ENCODE measurements at regions not wholly inside any gene's neighbourhood (a gene's known extent, or its start where the extent isn't known, plus 50 kb on each side); places are given as distances from the start of the nearest gene placed in this dataset.
"Not testable (repeated sequence)": the region's sequence is repeated elsewhere in the genome, so short reads cannot be mapped to it uniquely, and the experiment has no call there.

DNA sequence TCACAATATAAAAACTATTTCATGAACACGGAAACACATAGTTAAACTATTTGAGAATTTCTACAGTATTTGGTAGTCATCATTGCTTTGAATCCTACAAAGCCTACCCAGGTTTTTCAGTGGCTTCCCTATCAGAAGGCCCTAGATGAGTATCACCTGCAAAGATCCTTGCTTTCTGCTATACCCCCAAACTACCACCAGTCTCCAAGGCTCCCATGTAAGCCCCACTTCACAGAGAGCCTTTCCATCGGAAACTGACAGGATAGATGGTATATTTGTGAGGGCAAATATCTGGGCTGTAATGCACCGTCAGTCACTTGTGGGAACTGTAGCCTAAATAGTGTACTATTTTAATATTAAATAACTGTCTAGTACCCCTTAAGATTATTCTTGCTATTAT, 674.3 kb downstream of the BRINP3 start:
- Histone ChIP-seq H3K27me3 (ENCODE audit: control insufficient read depth, insufficient read depth, low read length) (no peaks in the 10 kb centered on the region), H3K4me3 (ENCODE audit: low read length) (no peak overlapping the region), H3K27ac (ENCODE audit: low read depth, low read length) (no peak overlapping the region)

DNA sequence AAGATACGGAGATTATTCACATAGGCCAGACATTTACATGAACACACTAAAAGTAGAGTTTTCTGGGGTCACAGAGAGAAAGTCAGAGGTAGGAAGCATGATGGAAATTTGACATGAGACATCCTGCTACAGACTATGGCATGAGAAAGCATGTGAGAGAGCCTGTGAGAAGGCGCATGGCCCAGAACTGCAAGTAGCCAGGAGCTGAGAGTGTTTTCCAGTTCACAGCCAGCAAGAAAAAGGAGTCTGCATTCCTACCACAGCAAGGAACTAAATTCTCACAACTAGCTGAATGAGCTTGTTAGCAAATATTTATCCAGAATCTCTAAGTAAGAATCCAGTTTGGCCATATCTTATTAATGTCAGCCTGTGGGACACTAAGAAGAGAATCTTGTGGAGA, 673.3 kb downstream of the BRINP3 start:
- H3K4me1 ChIP-seq (ENCODE audit: control insufficient read depth, insufficient read depth, low read length): no peaks in the 10 kb centered on the region
- H3K27ac ChIP-seq (ENCODE audit: low read depth, low read length): no peak overlapping the region
- no peaks in the 10 kb centered on the region for H3K27me3 ChIP-seq (ENCODE audit: control insufficient read depth, insufficient read depth, low read length)
- H3K36me3 ChIP-seq (ENCODE audit: control insufficient read depth, insufficient read depth, low read length): no peaks in the 10 kb centered on the region
- H3K9ac ChIP-seq (ENCODE audit: low read length): no peak overlapping the region
- H3K4me3 ChIP-seq (ENCODE audit: low read length): no peak overlapping the region

More for the DNA sequence above, 674.3 kb downstream of the BRINP3 start:
- no peaks in the 10 kb centered on the region for H3K36me3 ChIP-seq (ENCODE audit: control insufficient read depth, insufficient read depth, low read length)
- H3K4me1 ChIP-seq (ENCODE audit: control insufficient read depth, insufficient read depth, low read length): no peaks in the 10 kb centered on the region
- no peak overlapping the region for H3K9ac ChIP-seq (ENCODE audit: low read length)

DNA sequence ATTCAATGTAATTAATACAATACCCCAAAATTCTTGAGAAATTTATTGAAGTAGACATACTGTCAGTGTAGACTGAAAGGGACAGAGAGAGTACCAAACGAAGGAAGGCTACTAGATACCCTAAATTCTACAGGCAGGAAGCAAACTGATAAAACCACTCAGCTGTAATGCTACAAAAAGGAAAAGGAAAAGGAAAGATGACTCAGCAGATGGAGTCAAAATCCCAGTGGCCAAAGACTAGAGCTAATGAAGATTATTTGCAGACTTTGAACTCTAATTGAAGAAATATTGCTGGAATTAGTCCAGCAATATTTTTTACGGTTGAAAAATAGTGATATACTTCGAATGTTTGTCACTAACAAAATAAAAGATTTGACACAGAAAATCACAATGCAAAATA, 671.9 kb downstream of the BRINP3 start:
- Histone ChIP-seq H3K4me1 (ENCODE audit: control insufficient read depth, insufficient read depth, low read length) (no peaks in the 10 kb centered on the region), H3K36me3 (ENCODE audit: control insufficient read depth, insufficient read depth, low read length) (no peaks in the 10 kb centered on the region)

DNA sequence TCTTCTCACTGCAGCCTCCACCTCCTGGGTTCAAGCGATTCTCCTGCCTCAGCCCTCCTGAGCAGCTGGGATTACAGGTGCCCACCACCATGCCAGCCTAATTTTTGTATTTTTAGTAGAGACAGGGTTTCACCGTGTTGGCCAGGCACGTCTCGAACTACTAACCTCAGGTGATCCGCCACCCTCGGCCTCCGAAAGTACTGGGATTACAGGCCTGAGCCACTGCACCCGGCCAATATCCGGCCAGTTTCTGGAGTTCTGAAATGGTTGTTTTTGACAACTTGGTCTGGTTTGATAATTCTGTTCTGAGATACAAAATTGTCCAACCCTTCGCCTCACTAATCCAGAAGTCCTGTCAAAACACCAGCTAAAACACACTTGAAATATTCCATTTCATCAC, 667.0 kb downstream of the BRINP3 start:
- not testable (repeated sequence) for H3K9ac ChIP-seq (ENCODE audit: low read length); H3K4me1 ChIP-seq (ENCODE audit: control insufficient read depth, insufficient read depth, low read length); H3K36me3 ChIP-seq (ENCODE audit: control insufficient read depth, insufficient read depth, low read length); H3K4me3 ChIP-seq (ENCODE audit: low read length); H3K27ac ChIP-seq (ENCODE audit: low read depth, low read length); H3K27me3 ChIP-seq (ENCODE audit: control insufficient read depth, insufficient read depth, low read length)

More for the DNA sequence above, 671.9 kb downstream of the BRINP3 start:
- Histone ChIP-seq H3K27ac (ENCODE audit: low read depth, low read length) (no peak overlapping the region), H3K4me3 (ENCODE audit: low read length) (no peak overlapping the region), H3K9ac (ENCODE audit: low read length) (no peak overlapping the region), H3K27me3 (ENCODE audit: control insufficient read depth, insufficient read depth, low read length) (no peaks in the 10 kb centered on the region)

DNA sequence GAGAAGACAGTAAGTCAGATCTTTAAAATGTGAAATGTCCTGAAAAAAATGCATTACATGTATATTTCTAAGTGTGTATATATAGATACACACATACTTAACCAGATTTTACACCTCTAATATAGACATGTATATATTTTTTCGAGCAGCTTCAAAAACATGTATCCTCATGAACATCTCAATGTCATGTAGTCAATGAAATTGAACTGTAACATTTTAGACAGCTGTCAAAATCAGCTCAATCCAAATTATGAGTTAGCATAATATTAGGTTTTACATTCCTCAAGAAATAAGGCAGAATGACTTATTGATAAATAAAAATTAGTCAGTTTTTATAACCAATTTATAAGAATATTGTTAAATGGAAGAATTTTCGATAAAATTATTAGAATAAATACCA, 665.7 kb downstream of the BRINP3 start:
- Histone ChIP-seq H3K27me3 (ENCODE audit: control insufficient read depth, insufficient read depth, low read length) (no peaks in the 10 kb centered on the region), H3K4me1 (ENCODE audit: control insufficient read depth, insufficient read depth, low read length) (no peaks in the 10 kb centered on the region), H3K4me3 (ENCODE audit: low read length) (no peak overlapping the region), H3K9ac (ENCODE audit: low read length) (no peak overlapping the region), H3K36me3 (ENCODE audit: control insufficient read depth, insufficient read depth, low read length) (no peaks in the 10 kb centered on the region), H3K27ac (ENCODE audit: low read depth, low read length) (no peak overlapping the region)

DNA sequence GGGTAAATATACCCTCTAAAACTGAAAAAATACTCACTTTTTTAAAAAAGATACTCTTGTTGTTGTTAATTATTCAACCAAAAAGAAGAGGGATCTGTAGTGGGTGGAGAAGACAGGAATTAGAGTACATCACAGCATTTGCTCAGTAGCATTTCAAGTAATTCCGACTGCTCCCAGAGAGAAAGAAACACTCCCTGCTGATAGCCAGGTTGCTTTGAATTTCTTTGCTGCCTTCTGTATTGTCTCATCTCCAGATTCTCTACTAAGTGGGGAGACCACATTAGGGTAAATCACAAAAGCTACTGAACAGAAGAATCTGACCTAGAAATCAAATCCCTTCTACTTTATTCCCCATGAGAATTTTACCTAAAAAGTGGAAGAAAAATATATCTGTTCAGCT, 661.1 kb downstream of the BRINP3 start:
- no peak overlapping the region for H3K9ac ChIP-seq (ENCODE audit: low read length)
- no peaks in the 10 kb centered on the region for H3K36me3 ChIP-seq (ENCODE audit: control insufficient read depth, insufficient read depth, low read length)
- no peaks in the 10 kb centered on the region for H3K27me3 ChIP-seq (ENCODE audit: control insufficient read depth, insufficient read depth, low read length)
- no peak overlapping the region for H3K27ac ChIP-seq (ENCODE audit: low read depth, low read length)
- H3K4me3 ChIP-seq (ENCODE audit: low read length): no peak overlapping the region
- H3K4me1 ChIP-seq (ENCODE audit: control insufficient read depth, insufficient read depth, low read length): no peaks in the 10 kb centered on the region

DNA sequence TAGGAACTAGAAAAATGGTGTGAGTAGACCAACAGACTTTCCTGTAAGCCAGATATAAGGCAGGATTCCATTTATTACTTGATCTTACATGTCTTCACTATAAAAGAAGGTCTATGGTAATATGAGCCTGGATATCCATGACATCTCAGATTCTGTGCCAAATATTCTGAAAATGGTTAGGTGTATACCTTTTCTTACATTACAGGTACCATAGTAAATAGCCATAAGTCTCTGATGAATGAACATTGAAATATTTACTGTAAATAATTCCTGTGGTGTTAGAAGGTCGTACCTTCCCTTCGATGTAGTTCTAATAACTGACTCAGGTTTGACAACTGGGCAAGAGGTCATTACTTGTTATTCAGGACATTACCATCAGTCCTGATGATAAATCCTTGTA, 657.9 kb downstream of the BRINP3 start:
- Histone ChIP-seq H3K9ac (ENCODE audit: low read length) (no peak overlapping the region), H3K36me3 (ENCODE audit: control insufficient read depth, insufficient read depth, low read length) (no peaks in the 10 kb centered on the region), H3K4me1 (ENCODE audit: control insufficient read depth, insufficient read depth, low read length) (no peaks in the 10 kb centered on the region), H3K27me3 (ENCODE audit: control insufficient read depth, insufficient read depth, low read length) (no peaks in the 10 kb centered on the region), H3K4me3 (ENCODE audit: low read length) (no peak overlapping the region), H3K27ac (ENCODE audit: low read depth, low read length) (no peak overlapping the region)

DNA sequence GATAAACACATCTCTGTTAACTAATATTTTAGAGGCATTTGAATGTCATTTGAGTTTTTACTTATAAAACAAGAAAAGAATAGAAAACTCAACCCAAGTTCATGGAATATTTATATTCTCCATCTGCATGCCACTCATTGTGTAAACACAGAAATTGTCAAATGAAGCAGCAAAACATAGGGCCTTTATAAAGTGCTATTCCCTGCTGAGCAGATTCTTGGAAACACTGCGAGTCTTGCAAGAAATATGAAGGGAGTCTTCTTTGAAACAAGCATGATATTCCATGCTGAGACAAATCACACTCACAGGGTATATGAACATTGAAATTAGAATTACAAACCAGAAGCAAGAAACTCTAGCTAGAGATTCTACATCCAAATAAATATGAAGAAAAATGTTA, 655.8 kb downstream of the BRINP3 start:
- no peaks in the 10 kb centered on the region for H3K4me1 ChIP-seq (ENCODE audit: control insufficient read depth, insufficient read depth, low read length)
- H3K9ac ChIP-seq (ENCODE audit: low read length): no peak overlapping the region

DNA sequence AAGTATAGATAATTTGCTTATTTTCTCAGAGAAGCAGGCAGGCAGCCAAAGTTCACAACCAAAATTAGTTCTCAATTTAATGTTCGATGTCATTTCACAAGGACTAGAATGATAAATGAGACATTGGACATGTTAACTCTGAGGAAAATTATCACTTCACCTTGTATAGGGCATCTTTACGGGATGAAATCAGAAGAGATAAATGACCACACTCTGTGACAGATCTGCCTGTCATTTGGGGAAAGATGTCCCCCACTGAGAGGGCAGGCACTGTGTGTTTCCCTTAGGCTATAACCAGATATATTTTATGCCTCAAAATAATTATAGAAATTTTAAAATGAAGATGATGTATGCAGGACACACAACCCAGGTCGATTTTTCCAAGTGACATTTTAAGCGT, 642.9 kb downstream of the BRINP3 start:
- no peak overlapping the region for H3K4me3 ChIP-seq (ENCODE audit: low read length)
- H3K36me3 ChIP-seq (ENCODE audit: control insufficient read depth, insufficient read depth, low read length): no peaks in the 10 kb centered on the region
- no peak overlapping the region for H3K9ac ChIP-seq (ENCODE audit: low read length)
- H3K27me3 ChIP-seq (ENCODE audit: control insufficient read depth, insufficient read depth, low read length): no peaks in the 10 kb centered on the region
- H3K4me1 ChIP-seq (ENCODE audit: control insufficient read depth, insufficient read depth, low read length): no peaks in the 10 kb centered on the region
- no peak overlapping the region for H3K27ac ChIP-seq (ENCODE audit: low read depth, low read length)

More for the DNA sequence above, 655.8 kb downstream of the BRINP3 start:
- Histone ChIP-seq H3K4me3 (ENCODE audit: low read length) (no peak overlapping the region), H3K36me3 (ENCODE audit: control insufficient read depth, insufficient read depth, low read length) (no peaks in the 10 kb centered on the region), H3K27me3 (ENCODE audit: control insufficient read depth, insufficient read depth, low read length) (no peaks in the 10 kb centered on the region), H3K27ac (ENCODE audit: low read depth, low read length) (no peak overlapping the region)

DNA sequence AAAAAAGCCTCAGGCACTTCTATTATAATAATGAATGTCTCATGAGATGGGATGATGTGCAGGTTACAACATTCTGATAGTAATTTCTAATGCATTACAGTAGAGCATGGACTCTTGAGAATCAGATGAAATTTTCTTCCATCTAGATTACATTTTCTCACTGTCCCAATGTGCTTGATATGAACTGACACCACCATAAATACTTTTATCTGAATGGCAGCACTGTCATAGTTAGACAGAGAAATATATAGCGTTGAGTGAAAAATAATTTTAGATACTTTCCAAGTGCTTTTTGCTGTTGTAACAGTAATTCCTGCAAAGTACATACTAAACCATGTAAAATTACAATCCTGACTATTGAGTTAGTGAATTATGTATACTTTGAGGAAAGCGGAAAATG, 630.1 kb downstream of the BRINP3 start:
- Histone ChIP-seq H3K4me1 (ENCODE audit: control insufficient read depth, insufficient read depth, low read length) (no peaks in the 10 kb centered on the region), H3K4me3 (ENCODE audit: low read length) (no peak overlapping the region), H3K27ac (ENCODE audit: low read depth, low read length) (no peak overlapping the region), H3K36me3 (ENCODE audit: control insufficient read depth, insufficient read depth, low read length) (no peaks in the 10 kb centered on the region), H3K9ac (ENCODE audit: low read length) (no peak overlapping the region), H3K27me3 (ENCODE audit: control insufficient read depth, insufficient read depth, low read length) (no peaks in the 10 kb centered on the region)

DNA sequence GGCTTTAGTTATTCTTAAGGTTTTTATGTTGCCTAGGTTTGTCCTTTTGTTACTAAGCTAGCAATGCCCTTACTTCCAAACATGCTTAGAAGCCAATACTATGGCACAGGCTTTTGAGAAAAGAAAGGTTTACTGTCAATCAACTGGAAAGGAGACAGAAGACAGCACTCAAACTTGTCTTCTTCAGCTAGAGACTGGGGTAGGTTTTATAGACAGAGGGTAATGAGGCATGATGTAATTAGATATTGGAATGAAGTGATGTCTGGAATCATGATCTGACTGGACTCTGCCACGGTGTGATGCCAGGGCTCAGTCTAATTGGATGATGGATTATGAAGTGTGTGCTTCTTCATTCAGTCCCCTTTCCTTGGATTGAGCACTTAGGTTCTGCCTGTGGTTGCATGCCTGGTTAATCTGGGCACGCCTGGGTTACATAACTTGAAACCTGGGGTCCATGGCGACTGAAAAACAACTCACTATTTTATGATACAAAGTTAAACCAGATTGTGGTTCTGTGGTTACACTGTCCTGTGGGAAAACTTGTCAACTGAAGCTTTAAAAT, 625.8 kb downstream of the BRINP3 start:
- H3K4me1 ChIP-seq (ENCODE audit: control insufficient read depth, insufficient read depth, low read length): no peaks in the 10 kb centered on the region
- H3K27me3 ChIP-seq (ENCODE audit: control insufficient read depth, insufficient read depth, low read length): no peaks in the 10 kb centered on the region
- H3K4me3 ChIP-seq (ENCODE audit: low read length): no peak overlapping the region
- H3K27ac ChIP-seq (ENCODE audit: low read depth, low read length): no peak overlapping the region
- no peak overlapping the region for H3K9ac ChIP-seq (ENCODE audit: low read length)
- H3K36me3 ChIP-seq (ENCODE audit: control insufficient read depth, insufficient read depth, low read length): no peaks in the 10 kb centered on the region

DNA sequence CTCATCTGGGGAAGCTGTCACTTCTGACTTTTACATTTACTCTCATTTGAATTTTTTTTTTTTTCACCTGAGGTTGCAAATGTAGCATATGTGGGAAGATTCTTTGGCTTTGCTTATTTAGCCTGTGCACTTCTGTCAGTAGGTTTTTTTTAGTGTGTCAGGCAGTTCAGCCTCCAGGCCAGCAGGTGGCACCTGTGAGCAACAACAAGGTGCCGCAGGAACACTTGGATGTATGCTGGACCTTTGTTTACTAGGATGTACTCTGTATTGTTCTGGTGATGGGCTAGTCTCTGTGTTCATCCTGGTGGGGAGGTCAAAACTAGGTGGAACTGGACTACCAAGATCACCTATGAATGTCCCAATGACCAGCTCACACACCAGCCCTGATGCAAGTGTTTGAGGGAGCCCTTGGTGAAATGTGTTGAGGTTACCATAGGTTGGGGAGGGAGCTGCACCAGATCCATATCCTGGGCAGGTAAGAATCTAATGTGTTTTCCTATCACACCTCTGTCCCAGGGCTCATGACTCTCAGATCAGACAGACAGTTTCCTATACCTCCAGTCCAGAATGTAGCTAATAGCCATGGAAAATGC, 618.2 kb downstream of the BRINP3 start:
- Histone ChIP-seq H3K4me3 (ENCODE audit: low read length) (no peak overlapping the region), H3K9ac (ENCODE audit: low read length) (no peak overlapping the region), H3K27ac (ENCODE audit: low read depth, low read length) (no peak overlapping the region), H3K4me1 (ENCODE audit: control insufficient read depth, insufficient read depth, low read length) (no peaks in the 10 kb centered on the region), H3K27me3 (ENCODE audit: control insufficient read depth, insufficient read depth, low read length) (no peaks in the 10 kb centered on the region), H3K36me3 (ENCODE audit: control insufficient read depth, insufficient read depth, low read length) (no peaks in the 10 kb centered on the region)

DNA sequence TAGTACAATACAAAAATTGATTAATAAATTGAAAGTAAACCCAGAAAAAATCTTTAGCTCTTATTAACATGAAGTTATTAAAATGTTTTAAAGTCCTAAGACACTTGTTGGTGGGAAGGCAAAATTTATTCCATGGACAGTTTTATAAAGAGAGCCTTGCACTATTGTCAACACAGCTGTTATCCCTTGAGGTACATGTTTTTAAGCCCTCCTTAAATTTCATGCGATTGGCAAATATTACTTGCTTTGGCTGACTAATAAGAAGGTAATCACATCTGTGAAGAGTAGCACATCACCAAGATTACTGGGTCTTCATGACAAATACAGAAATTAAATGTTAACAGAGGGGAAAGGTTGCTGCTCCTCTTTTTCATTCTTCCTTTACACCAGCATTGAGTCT, 611.1 kb downstream of the BRINP3 start:
- Histone ChIP-seq H3K36me3 (ENCODE audit: control insufficient read depth, insufficient read depth, low read length) (no peaks in the 10 kb centered on the region), H3K4me1 (ENCODE audit: control insufficient read depth, insufficient read depth, low read length) (no peaks in the 10 kb centered on the region), H3K4me3 (ENCODE audit: low read length) (no peak overlapping the region), H3K9ac (ENCODE audit: low read length) (no peak overlapping the region), H3K27ac (ENCODE audit: low read depth, low read length) (no peak overlapping the region), H3K27me3 (ENCODE audit: control insufficient read depth, insufficient read depth, low read length) (no peaks in the 10 kb centered on the region)
